ENCODE measurements at regions not wholly inside any gene's neighbourhood (a gene's known extent, or its start where the extent isn't known, plus 50 kb on each side); places are given as distances from the start of the nearest gene placed in this dataset.

DNA sequence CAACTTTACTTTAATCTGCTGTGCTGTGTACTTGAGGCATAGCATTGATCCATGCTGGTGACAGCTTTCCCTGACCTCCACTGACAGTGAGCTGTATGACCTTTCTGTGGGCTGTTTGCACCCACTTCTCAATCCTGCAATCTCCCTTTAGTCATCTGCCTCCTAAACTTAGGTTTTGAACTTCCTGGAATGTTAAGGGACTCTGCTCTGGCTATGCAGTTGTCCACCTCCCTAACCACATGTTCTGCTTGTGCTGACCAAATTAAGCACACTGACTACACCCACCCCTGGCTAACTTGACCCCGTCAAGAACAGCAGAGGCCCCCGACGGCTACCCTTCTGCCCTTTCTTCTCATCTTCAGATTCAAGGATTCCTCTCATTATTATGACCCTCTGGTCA, 89.1 kb upstream of the NTM start:
- ATAC-seq (ENCODE audit: low FRiP score), result no peak
- TF ChIP-seq, protein P1, sequence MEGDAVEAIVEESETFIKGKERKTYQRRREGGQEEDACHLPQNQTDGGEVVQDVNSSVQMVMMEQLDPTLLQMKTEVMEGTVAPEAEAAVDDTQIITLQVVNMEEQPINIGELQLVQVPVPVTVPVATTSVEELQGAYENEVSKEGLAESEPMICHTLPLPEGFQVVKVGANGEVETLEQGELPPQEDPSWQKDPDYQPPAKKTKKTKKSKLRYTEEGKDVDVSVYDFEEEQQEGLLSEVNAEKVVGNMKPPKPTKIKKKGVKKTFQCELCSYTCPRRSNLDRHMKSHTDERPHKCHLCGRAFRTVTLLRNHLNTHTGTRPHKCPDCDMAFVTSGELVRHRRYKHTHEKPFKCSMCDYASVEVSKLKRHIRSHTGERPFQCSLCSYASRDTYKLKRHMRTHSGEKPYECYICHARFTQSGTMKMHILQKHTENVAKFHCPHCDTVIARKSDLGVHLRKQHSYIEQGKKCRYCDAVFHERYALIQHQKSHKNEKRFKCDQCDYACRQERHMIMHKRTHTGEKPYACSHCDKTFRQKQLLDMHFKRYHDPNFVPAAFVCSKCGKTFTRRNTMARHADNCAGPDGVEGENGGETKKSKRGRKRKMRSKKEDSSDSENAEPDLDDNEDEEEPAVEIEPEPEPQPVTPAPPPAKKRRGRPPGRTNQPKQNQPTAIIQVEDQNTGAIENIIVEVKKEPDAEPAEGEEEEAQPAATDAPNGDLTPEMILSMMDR (IDR thresholded peaks at IDR 0.05), result no peak

DNA sequence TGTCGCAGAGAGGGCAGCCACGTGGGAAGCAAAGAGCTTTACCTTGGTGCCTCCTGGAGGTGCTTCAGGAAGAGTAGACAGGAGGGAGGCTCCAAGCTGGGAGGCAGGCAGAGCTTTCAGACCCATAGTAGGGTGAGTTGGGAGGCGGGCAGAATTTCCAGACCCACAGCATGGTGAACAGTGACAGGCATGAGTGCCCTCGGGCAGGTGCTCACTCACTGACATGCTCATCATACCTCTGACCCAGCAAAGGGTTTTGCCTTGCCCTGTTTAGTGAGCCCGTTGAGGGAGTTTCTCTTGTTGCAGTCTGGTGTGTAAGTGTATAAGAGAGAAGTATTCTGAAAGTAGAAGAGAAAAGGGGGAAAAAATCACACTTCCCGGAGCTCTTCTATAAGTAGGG, 86.4 kb upstream of the NTM start:
- ATAC-seq (ENCODE audit: low FRiP score) (no peak), DNase-seq (ENCODE audit: low spot score) (no peak)
- TF ChIP-seq, protein P1 (IDR thresholded peaks at IDR 0.05), result no peak

More for the DNA sequence above, 89.1 kb upstream of the NTM start:
- DNase-seq (ENCODE audit: low spot score), result no peak

DNA sequence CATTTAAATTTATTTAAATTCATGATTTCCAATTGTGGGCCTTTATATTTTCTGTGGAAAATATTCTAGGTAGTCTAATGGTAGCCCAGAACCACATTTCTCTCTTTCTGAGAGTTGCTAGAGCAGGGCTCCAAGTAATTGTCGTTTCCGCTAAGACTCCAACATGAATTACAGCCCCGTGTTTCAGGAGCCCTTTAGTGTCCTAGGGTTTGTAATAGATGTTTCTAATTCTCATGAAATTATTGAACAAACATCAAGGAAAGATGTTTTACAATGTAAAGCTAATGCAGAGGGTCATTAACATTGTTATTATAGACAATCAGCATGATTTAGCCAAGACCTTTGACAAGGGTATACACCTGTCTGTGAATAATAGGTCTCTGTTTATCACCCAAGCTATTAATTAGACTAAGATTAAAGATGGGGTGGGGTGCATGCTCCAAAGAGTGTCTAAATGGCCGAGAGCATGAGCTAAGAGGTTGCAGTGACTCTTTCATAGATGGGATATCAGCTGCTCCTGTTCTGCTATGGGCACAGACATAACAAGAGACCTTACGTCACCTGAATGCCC, 81.8 kb upstream of the NTM start:
- TF ChIP-seq, protein P1 (IDR thresholded peaks at IDR 0.05), result no peak
- no peak for ATAC-seq (ENCODE audit: low FRiP score)
- DNase-seq (ENCODE audit: low spot score), result no peak

DNA sequence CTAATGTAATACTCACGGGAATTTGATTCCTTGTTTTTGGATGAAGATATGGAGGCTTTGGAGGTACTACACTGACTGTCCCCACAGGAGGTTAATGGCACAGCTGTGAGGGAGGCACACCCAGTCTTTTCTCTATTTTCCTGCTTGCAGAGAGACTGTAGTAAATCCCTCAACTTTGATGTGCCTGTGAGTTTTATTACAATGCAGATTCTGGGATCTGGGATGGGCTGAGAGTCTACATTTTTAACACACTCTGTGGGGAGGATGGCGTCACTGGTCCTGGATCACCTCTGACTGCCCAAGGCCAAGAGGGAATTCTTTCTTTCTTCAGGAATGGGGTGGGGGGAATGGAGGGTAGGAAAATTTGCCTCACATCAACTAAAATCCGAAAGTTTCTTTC, 80.2 kb upstream of the NTM start:
- DNase-seq (ENCODE audit: low spot score) (no peak), ATAC-seq (ENCODE audit: low FRiP score) (no peak)
- TF ChIP-seq, protein P1 (IDR thresholded peaks at IDR 0.05), result no peak

DNA sequence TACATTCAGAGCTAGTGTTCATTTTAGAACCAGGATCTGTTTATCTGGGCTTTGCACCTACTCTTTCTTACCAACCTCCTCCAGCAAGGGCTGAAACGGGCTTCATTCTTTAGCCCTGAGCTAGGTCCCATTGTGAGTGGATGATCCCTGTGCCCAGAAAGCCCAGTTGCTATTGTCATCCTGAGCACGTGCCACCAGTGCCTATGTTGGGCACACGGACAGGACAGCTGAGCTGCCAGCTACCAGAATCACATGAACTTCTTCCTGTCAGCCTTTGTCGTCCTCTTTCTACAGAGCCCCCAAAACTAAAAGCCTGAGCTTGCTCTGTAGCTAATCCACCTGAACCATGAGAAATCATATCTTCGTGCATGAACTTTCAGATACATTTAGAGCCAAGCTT, 74.4 kb upstream of the NTM start:
- ATAC-seq (ENCODE audit: low FRiP score), result no peak
- TF ChIP-seq, protein P1 (IDR thresholded peaks at IDR 0.05), result no peak
- DNase-seq (ENCODE audit: low spot score), result no peak

DNA sequence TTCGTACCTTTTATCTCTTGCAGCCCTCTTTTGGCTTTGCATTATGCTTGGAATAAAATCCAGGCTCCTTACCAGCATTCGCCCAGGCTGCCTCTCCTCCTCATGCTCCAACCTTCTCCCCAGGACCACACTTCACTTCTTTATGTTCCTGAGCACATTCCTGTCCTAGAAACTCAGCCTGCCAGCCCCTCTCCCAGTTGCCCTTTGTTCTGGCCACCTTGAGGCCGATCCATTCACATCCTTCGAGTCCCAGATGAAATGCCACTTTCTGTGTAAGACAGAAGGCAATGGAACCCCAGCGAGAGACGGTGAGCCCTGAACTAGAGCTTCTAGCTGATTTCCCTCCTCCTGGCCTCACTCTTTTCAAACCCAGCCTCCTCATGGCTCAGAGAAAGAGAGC, 73.0 kb upstream of the NTM start:
- TF ChIP-seq, protein P1 (IDR thresholded peaks at IDR 0.05), result no peak
- DNase-seq (ENCODE audit: low spot score) (no peak), ATAC-seq (ENCODE audit: low FRiP score) (no peak)

DNA sequence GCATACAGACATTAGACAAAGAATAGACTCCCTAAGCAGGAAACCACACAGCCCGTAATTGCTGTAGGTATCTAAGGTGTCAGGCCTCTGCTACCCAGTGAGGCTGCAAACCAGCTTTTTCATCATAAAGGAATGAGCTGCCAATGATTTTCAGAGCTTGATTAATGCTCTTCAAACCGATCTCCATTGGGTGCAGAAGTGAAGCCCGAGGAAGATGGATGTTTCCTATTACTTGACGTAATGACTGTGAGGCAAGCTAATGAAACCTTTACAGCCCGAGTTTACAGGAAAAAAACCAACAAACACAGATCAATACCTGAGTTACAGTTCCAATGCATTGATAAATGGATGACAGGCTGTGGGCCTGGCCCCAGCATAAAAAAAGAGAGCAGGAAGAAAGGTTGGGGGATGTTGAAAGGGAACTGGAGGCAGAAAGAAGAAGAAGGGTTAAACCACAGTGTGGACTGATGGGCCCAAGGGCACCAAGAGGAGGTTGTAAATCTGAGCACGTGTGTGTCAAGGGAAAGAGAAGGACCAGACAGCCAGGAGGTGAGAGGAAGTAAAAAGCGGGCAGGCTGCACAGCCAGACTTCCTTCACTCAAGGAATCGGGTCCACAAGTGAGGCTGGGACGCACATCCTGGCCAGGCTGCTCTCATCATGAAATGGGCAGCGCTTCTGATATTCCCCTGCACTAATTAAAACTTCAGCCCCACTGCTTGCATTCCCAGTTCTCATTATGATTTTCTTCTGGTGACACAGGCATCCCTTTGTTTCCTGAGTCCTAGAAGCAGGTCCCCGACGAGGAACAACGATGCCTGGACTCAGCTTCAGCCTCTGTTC, 70.6 kb upstream of the NTM start:
- no peak for DNase-seq (ENCODE audit: low spot score)

More for the DNA sequence above, 70.6 kb upstream of the NTM start:
- ATAC-seq (ENCODE audit: low FRiP score), result no peak
- TF ChIP-seq, protein P1 (IDR thresholded peaks at IDR 0.05), result no peak

All from omental fat pad (tissue), 3 donors.